ENCODE measurements at regions not wholly inside any gene's neighbourhood (a gene's known extent, or its start where the extent isn't known, plus 50 kb on each side); places are given as distances from the start of the nearest gene placed in this dataset.

DNA sequence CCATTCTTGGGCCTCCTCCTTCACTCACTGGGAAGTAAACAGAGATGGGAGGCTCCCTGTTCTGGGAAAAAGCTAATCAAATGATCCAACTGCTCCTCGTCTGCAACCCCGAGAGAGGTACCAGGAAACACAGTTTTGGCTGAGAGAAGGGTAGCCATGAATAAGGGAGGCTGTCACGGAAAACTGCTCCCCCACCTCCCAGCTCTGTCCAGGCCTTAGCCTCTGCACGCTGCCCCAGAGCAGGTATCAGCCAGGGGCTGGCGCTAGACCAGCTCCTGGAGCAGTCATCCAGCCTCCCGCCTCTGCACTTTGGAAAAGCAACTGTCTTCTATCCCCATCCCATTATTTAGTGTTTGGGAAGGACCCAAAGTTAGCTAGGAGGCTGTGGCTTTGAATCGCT, 266.1 kb downstream of the NDUFS4 start:
- peaks cover 4% of the 10 kb centered on the region for H3K36me3 Mint-ChIP-seq (ENCODE audit: low read depth)
- TF ChIP-seq, protein P1, sequence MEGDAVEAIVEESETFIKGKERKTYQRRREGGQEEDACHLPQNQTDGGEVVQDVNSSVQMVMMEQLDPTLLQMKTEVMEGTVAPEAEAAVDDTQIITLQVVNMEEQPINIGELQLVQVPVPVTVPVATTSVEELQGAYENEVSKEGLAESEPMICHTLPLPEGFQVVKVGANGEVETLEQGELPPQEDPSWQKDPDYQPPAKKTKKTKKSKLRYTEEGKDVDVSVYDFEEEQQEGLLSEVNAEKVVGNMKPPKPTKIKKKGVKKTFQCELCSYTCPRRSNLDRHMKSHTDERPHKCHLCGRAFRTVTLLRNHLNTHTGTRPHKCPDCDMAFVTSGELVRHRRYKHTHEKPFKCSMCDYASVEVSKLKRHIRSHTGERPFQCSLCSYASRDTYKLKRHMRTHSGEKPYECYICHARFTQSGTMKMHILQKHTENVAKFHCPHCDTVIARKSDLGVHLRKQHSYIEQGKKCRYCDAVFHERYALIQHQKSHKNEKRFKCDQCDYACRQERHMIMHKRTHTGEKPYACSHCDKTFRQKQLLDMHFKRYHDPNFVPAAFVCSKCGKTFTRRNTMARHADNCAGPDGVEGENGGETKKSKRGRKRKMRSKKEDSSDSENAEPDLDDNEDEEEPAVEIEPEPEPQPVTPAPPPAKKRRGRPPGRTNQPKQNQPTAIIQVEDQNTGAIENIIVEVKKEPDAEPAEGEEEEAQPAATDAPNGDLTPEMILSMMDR (IDR thresholded peaks at IDR 0.05; ENCODE audit: unreplicated experiment in 3 of 3): no peak
- H3K27me3 Mint-ChIP-seq (ENCODE audit: low read depth): no peaks in the 10 kb centered on the region
- H3K27ac Mint-ChIP-seq: peak overlapping the region in 2 of 3 experiments; percentile 71 to 89
- peaks cover 13% of the 10 kb centered on the region for H3K9me3 Mint-ChIP-seq
- no peak overlapping the region for H3K4me3 Mint-ChIP-seq
- peaks cover 14% of the 10 kb centered on the region for H3K4me1 Mint-ChIP-seq

DNA sequence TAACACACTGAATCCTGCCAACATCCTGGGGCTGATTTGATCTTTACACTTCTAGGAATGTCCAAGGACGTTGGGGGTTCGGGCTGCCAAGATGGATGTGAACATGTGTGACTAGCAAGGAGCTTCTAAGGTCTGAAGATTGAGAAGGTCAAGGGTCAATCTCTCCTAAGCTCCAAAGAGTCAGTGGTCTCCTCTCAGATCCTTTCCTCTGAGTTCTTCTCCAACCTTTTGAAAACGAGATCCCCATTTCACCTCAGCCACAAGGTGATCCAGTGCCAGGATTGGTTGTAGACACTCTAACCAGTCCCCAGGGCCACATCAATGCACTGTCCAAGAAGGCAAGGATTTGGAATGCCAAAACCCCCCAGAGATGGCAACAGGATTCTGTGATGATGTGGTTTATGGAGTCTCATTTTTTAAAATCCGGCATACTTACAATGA, 266.8 kb downstream of the NDUFS4 start:
- TF ChIP-seq, protein P1 (IDR thresholded peaks at IDR 0.05; ENCODE audit: unreplicated experiment in 3 of 3): no peak

DNA sequence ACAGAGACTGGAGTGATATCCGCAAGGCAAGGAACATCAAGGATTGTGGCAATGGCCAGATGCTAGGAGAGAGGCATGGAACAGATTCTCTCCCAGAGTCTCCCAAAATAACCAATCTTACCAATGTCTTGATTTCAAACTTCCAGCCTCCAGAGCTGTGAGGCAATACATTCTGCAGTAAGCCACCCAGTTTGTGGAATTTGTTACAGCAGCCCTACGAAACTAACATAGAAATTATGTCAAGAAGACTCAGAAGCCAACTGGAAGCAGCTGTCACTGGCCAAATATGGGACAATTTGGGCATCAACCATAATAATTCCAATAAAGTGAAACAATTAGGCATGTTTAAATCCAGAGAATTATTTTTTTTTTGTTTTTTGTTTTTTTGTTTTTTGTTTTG, 271.1 kb downstream of the NDUFS4 start:
- TF ChIP-seq, protein P1 (IDR thresholded peaks at IDR 0.05; ENCODE audit: unreplicated experiment in 3 of 3): no peak
- peaks cover 15% of the 10 kb centered on the region for H3K9me3 Mint-ChIP-seq
- peaks cover 5% of the 10 kb centered on the region for H3K4me1 Mint-ChIP-seq
- H3K27ac Mint-ChIP-seq: no peak overlapping the region
- H3K27me3 Mint-ChIP-seq (ENCODE audit: low read depth): no peaks in the 10 kb centered on the region
- H3K4me3 Mint-ChIP-seq: no peak overlapping the region
- H3K36me3 Mint-ChIP-seq (ENCODE audit: low read depth): peaks cover 4% of the 10 kb centered on the region

More for the DNA sequence above, 266.8 kb downstream of the NDUFS4 start:
- H3K27me3 Mint-ChIP-seq (ENCODE audit: low read depth): no peaks in the 10 kb centered on the region
- H3K36me3 Mint-ChIP-seq (ENCODE audit: low read depth): peaks cover 4% of the 10 kb centered on the region
- H3K4me3 Mint-ChIP-seq: no peak overlapping the region
- H3K27ac Mint-ChIP-seq: peak overlapping the region in 2 of 3 experiments; percentile 71 to 89
- peaks cover 14% of the 10 kb centered on the region for H3K4me1 Mint-ChIP-seq
- H3K9me3 Mint-ChIP-seq: peaks cover 14% of the 10 kb centered on the region
